Heart right ventricle (tissue), 16 donors: ENCODE measurements at regions not wholly inside any gene's neighbourhood (a gene's known extent, or its start where the extent isn't known, plus 50 kb on each side); places are given as distances from the start of the nearest gene placed in this dataset.
"Not testable (repeated sequence)": the region's sequence is repeated elsewhere in the genome, so short reads cannot be mapped to it uniquely, and the experiment has no call there.

Source experiments
- ATAC-seq, 8 donors: fragments of 200-7000 bp; cut with Tn5 transposase; one replicate each; pipeline ENCODE4 v1.9.1; 2020; ENCODE audit warnings: mild to moderate bottlenecking in 8 of 8, moderate library complexity in 8 of 8, moderate number of reproducible peaks in 1 of 8
- DNase-seq, 2 donors: peaks; one replicate each; pipeline ENCODE4 v3.0.0-alpha.2; 2020
- H3K27ac ChIP-seq, 10 donors: fragments of 200-600 bp; sonication (generic) in 2 of 10; one replicate each; pipeline versions ENCODE4 v1.5.0 to v1.8.0; 2020 to 2022; ENCODE audit warnings: mild to moderate bottlenecking in 3 of 10
- H3K27me3 ChIP-seq, 7 donors: fragments of 200-600 bp; one replicate each; pipeline ENCODE4 v1.8.0; 2021 to 2022; ENCODE audit warnings: mild to moderate bottlenecking in 2 of 7
- H3K36me3 ChIP-seq, 9 donors: fragments of 200-600 bp; sonication (generic) in 1 of 9; one replicate each; pipeline versions ENCODE4 v1.5.0 to v1.8.0; 2020 to 2022; ENCODE audit warnings: mild to moderate bottlenecking in 2 of 9
- H3K4me1 ChIP-seq, 9 donors: fragments of 200-600 bp; sonication (generic) in 1 of 9; one replicate each; pipeline versions ENCODE4 v1.5.0 to v1.8.0; 2020 to 2022; ENCODE audit warnings: mild to moderate bottlenecking in 4 of 9
- H3K4me3 ChIP-seq, 10 donors: fragments of 200-600 bp; sonication (generic) in 2 of 10; one replicate each; pipeline versions ENCODE4 v1.5.0 to v1.8.0; 2020 to 2022; ENCODE audit warnings: mild to moderate bottlenecking in 7 of 10, moderate library complexity in 2 of 10
- H3K9me3 ChIP-seq, 11 donors: fragments of 200-600 bp in 10 of 11; sonication (generic) in 2 of 11; one replicate each; pipeline versions ENCODE4 v1.5.0 to v1.8.0; 2013 to 2022; ENCODE audit warnings: mild to moderate bottlenecking in 2 of 11, control low read depth in 1 of 11, moderate library complexity in 1 of 11
- whole genome bisulfite sequencing, 2 donors: extraction: QIAGEN DNeasy Blood & Tissue Kit; methylation state at CpG; one replicate each; pipeline ENCODE4 v1.1.7; 2013; ENCODE audit warnings: inconsistent platforms in 1 of 2; 5-methylcytosine and 5-hydroxymethylcytosine counted together
- intact Hi-C, 10 donors: fragments of 100-400 bp; cut with DNase I; formaldehyde crosslinking; loops; one replicate each; pipeline versions ENCODE4 v1.11.1 to v1.14.2; 2022
- TF ChIP-seq, protein P1 (sequence below), 9 donors: fragments of 200-600 bp; sonication (generic) in 2 of 9; IDR thresholded peaks; one replicate each; pipeline versions ENCODE4 v1.5.0 to v1.8.0; 2021 to 2022; ENCODE audit warnings: antibody characterized with exemption in 9 of 9, mild to moderate bottlenecking in 5 of 9, moderate library complexity in 1 of 9
- donor health status: Arrhythmogenic right ventricular cardiomyopathy.
- donor health status: ischemic (EF 13 %, LVEDD 7.1; RV severe dilation, severe dysfunction).
- donor health status: healthy with polysubstance abuse.
- donor health status: DM: no; HTN: yes; CAD: no.
- donor health status: DM: no; HTN: no; CAD: no.
- donor health status: ischemic (EF 25% LVEDD 6.9; RV normal size, moderate dysfunction).
- donor health status: ischemic (EF 25% LVEDD 5.7; RV mildly dilated, moderate dysfunction).
- donor health status: healthy.
- donor health status: DM: yes; HTN: yes; CAD: no.
- donor health status: Ischemic cardiomyopathy.
- donor health status: ischemic (EF 35%, LVEDD 5.7; RV mildly dilated, moderate dysfunction).
- donor health status: nonischemic (EF 11% LVEDD 7.7; RV severe dilation, severe dysfunction).
- donor health status: DM: yes; HTN: yes; CAD: no.
- donor health status: PGD.
- donor health status: ischemic (EF 29% LVEDD 5.4; RV normal size, mild dysfunction).
- donor health status: nonischemic (EF 23%, LVEDD 6.1; RV moderate dilation, normal function).

DNA sequence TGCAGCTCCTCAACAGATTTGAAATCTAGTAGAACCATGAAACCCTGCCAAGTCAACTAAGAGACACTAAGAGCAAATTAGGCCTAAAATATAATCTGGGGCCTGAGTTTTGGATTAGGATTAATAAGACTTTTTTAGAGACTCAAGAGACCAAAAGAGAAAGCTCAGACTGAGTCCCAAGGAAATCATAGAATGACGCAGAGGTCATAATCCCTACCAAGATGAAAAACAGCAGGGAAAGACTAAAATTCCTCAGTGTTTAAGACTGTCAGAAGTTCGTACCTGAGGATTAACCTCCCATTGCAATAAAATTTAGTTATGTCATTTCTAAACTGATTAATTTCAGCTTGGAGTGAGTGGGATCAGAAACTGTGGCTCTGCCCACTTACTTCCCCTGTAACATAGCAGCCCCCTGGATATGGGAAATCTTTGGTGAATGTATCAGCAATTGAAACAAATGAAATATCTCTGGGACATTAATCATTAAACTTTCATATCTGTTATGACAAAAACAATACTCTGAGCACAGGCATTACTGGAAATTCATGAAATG is 200.3 kb downstream of the EDN1 start:
- Histone ChIP-seq H3K9me3 (peaks cover 0 to 8% (median 0%) of the 10 kb centered on the region in 11 donors), H3K27ac (peak overlapping the region in 7 of 10 donors; percentile 30 to 61 (median 50)), H3K4me1 (peaks cover 0 to 29% (median 14%) of the 10 kb centered on the region in 9 donors), H3K4me3 (no peak overlapping the region), H3K36me3 (no peaks in the 10 kb centered on the region), H3K27me3 (no peaks in the 10 kb centered on the region)
- peak in 1 of 8 donors; percentile 19 for ATAC-seq
- DNase-seq = no peak
- TF ChIP-seq, protein P1, sequence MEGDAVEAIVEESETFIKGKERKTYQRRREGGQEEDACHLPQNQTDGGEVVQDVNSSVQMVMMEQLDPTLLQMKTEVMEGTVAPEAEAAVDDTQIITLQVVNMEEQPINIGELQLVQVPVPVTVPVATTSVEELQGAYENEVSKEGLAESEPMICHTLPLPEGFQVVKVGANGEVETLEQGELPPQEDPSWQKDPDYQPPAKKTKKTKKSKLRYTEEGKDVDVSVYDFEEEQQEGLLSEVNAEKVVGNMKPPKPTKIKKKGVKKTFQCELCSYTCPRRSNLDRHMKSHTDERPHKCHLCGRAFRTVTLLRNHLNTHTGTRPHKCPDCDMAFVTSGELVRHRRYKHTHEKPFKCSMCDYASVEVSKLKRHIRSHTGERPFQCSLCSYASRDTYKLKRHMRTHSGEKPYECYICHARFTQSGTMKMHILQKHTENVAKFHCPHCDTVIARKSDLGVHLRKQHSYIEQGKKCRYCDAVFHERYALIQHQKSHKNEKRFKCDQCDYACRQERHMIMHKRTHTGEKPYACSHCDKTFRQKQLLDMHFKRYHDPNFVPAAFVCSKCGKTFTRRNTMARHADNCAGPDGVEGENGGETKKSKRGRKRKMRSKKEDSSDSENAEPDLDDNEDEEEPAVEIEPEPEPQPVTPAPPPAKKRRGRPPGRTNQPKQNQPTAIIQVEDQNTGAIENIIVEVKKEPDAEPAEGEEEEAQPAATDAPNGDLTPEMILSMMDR (IDR thresholded peaks at IDR 0.05) = no peak
- intact Hi-C loops = no loop called here
- WGBS, 2 donors = 71 to 73% methylated on average over 2 of the region's 2 CpGs

- 28 to 46% methylated on average over 2 of the region's 2 CpGs for WGBS, 2 donors
- DNase-seq (no peak), ATAC-seq (peak in 5 of 8 donors; percentile 11 to 59 (median 48))
- peak overlapping the region in 6 of 10 donors; percentile 30 to 61 (median 50) for H3K27ac ChIP-seq
- no peak overlapping the region for H3K4me3 ChIP-seq
- peaks cover 0 to 8% (median 0%) of the 10 kb centered on the region in 11 donors for H3K9me3 ChIP-seq
- TF ChIP-seq, protein P1 (IDR thresholded peaks at IDR 0.05) = no peak
- H3K4me1 ChIP-seq = peaks cover 0 to 29% (median 14%) of the 10 kb centered on the region in 9 donors
- intact Hi-C loops = no loop called here
- H3K36me3 ChIP-seq = no peaks in the 10 kb centered on the region
- H3K27me3 ChIP-seq = no peaks in the 10 kb centered on the region
Measured at GRCh38 chr6:12490904-12491571, 200.9 kb downstream of the EDN1 start.

GRCh38 chr6:12492929-12493328 is 202.8 kb downstream of the EDN1 start:
- DNase-seq, ATAC-seq, H3K27ac ChIP-seq, intact Hi-C loops, H3K27me3 ChIP-seq, H3K9me3 ChIP-seq, H3K36me3 ChIP-seq, H3K4me3 ChIP-seq: not testable (repeated sequence)
- 88 to 95% methylated on average over 4 of the region's 4 CpGs for WGBS, 2 donors
- peaks cover 0 to 29% (median 14%) of the 10 kb centered on the region in 9 donors for H3K4me1 ChIP-seq

GRCh38 chr6:12493446-12493845 is 203.3 kb downstream of the EDN1 start:
- no peak overlapping the region for H3K4me3 ChIP-seq
- WGBS, 2 donors = 95 to 97% methylated on average over 4 of the region's 4 CpGs
- intact Hi-C loops = no loop called here
- H3K36me3 ChIP-seq = no peaks in the 10 kb centered on the region
- DNase-seq (no peak), ATAC-seq (no peak)
- no peaks in the 10 kb centered on the region for H3K27me3 ChIP-seq
- H3K9me3 ChIP-seq = no peaks in the 10 kb centered on the region
- TF ChIP-seq, protein P1 (IDR thresholded peaks at IDR 0.05) = no peak
- peaks cover 0 to 29% (median 14%) of the 10 kb centered on the region in 9 donors for H3K4me1 ChIP-seq
- no peak overlapping the region for H3K27ac ChIP-seq

- WGBS, 2 donors = 92 to 96% methylated on average over 7 of the region's 7 CpGs
- intact Hi-C loops = no loop called here
- DNase-seq (no peak), ATAC-seq (no peak)
- Histone ChIP-seq H3K4me3 (no peak overlapping the region), H3K4me1 (peaks cover 0 to 29% (median 14%) of the 10 kb centered on the region in 9 donors), H3K9me3 (peaks cover 0 to 5% (median 0%) of the 10 kb centered on the region in 11 donors), H3K27ac (no peak overlapping the region), H3K27me3 (no peaks in the 10 kb centered on the region), H3K36me3 (no peaks in the 10 kb centered on the region)
- TF ChIP-seq, protein P1 (IDR thresholded peaks at IDR 0.05) = no peak
Measured at GRCh38 chr6:12494161-12494560, 204.0 kb downstream of the EDN1 start.
